NCI-H345 (cell line): ENCODE measurements at regions not wholly inside any gene's neighbourhood (a gene's known extent, or its start where the extent isn't known, plus 50 kb on each side); places are given as distances from the start of the nearest gene placed in this dataset.

ENCODE experiments used
- DNase-seq: peaks from one replicate; lab custom pipeline; 2025; lab: John Stamatoyannopoulos, UW

DNA sequence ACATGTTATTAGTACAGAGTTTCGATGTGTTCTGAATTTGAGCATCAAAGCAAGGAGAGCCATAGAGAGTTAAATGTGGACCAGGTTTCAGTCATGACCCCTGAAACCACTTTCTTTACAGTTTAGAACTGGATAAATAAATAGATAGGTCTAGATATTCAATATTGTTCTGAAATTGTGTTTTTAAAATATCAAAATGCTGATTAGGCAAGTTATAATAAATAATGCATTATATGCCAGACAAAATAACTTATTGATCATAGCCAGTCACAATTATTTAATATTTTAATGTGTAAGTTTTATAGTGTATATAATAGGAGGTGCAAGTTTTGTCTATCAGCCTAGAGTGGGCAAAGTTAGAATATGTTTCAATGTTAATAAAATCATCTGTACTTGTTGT, 569.5 kb downstream of the METTL15 start:
- no peak for DNase-seq

DNA sequence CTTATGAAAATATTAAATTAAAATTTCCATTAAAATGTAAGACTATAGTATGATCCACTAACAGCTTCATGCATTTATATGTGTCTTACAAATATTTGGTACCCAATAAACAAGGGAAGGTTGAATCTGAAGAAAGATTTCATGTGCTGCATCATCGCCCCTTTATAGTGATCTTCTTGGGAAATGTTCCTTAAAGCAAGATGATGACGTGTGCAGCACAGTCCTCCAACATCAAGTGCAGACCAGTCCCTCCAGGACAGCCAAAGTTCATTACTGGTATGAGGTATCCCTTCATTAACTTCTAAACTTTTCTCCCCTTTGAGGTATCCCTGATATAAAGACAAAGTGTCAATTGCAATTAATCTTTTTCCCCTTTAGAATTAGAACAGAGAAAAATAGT, 567.0 kb downstream of the METTL15 start:
- no peak for DNase-seq

DNA sequence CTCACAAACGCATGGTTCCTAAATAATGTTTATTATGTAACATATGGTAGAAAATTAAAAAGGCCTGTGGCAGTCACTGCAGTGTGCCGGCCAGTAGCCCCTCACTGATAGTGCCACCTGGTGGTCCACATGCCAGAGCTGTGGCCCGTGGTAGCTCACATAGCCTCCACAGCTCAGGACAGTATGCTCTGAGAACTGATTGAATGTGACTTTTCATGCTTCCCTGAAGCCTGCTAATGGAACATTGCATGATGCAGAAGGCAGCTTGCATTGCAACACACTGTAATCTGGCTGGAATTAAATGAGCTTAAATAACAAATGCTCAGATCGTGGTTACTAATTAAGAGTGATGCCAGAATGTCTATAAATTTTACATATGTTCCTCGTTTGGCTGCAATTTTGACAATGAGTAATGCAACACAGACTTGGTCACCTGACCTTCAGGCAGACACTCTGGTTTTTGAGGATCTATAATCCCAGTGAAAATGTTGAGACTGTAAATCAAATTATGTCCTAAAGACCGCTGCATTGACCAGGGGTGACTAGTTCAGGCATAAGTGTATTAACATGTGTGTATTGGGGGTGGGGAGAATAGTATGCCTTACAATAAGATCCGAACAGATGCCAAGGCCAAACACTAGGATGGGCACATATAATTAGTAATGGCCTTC, 566.4 kb downstream of the METTL15 start:
- DNase-seq, result no peak

GRCh38 chr11:28673691-28674432, 565.7 kb downstream of the METTL15 start:
- DNase-seq, result no peak

- no peak for DNase-seq
These were observed 563.1 kb downstream of the METTL15 start for GRCh38 chr11:28671274-28671673.

GRCh38 chr11:28666632-28667031, 558.4 kb downstream of the METTL15 start:
- no peak for DNase-seq

DNA sequence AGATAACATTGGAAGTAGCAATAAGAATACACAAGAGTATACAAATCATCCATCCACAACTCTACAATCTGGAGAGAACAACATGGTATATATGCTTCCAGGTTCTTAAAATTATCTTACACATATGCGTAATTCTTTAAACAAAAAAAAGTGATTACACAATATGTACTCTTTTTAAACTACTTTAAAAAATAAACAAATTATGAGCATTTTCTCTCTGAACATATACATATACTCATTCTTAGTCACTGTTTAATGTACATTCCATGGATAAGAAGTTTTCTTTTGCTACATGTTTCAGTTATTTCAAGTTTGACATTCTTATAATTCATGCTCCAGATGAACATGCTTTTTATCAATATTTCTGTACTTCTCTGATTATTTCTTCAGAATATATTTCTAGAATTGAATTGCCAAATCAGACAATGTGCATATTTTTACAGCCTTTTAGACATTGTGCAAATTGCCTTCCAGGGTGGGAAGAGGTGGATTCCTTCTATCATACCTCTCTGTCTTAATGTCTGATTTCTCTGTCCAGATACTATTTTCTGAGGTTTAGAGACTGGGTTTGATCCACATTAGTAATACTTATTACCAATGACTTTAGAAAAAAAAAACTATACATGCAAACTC, 551.6 kb downstream of the METTL15 start:
- DNase-seq, result no peak

- no peak for DNase-seq
These were observed 549.3 kb downstream of the METTL15 start for GRCh38 chr11:28657378-28658030.

GRCh38 chr11:28654191-28654590, 546.0 kb downstream of the METTL15 start:
- no peak for DNase-seq

GRCh38 chr11:28649922-28650321, 541.7 kb downstream of the METTL15 start:
- no peak for DNase-seq

DNA sequence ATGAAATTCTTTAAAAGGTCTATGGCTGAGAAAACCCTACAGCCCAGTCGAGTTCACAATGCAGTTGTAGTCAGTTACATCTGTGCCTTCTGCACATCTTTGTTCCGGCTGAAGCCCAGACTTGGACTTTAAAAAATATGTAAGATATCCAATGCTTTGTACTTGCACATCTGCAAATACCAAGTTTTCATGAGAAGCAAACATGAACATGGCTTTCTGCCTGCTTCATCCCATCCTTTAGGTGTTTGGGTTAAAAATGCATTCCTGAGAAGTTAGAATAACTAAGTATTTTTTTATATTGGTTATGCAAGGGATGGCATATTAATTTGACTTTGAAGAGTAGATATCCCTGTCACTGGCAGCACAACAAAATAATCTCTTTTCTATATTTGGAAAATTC, 528.4 kb downstream of the METTL15 start:
- DNase-seq, result no peak

GRCh38 chr11:28636033-28636432, 527.8 kb downstream of the METTL15 start:
- DNase-seq, result no peak

GRCh38 chr11:28632338-28632737, 524.1 kb downstream of the METTL15 start:
- no peak for DNase-seq

DNA sequence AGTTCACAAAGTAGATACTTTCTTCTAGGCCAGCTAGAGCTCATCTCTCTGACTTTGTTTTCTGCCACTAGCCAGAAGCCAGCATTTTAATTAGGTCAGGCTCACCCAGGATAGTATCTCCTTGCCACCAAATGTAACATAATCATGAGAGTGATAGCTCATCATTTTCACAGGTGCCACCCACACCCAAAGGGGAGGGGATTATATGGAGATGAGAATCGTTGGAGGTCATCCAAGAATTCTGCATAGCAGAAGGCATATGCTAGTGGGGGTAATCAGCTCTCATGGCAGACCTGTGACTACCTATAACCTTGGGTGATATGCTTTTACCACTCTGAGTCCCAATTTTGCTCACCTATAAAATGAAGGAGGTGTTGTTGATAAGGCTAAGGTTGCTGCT, 523.0 kb downstream of the METTL15 start:
- no peak for DNase-seq

DNA sequence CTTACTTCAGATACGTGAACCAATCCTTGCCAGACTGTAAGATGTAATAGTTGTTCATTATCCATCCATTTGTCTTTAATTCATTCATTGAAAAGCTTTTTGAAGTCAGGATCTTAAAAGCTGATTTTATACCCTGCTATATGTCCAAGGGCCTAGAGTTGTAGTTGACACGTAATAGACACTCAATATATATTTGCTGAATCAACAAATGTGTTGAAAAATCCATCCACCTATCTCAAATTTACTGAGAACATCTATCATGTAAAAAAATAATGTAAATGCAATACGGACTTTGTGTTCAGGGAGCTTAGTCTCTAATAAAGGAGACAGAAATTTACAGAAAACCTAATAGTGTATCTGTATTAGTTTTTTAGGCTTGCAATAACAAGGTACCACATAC, 521.0 kb downstream of the METTL15 start:
- DNase-seq, result no peak

DNA sequence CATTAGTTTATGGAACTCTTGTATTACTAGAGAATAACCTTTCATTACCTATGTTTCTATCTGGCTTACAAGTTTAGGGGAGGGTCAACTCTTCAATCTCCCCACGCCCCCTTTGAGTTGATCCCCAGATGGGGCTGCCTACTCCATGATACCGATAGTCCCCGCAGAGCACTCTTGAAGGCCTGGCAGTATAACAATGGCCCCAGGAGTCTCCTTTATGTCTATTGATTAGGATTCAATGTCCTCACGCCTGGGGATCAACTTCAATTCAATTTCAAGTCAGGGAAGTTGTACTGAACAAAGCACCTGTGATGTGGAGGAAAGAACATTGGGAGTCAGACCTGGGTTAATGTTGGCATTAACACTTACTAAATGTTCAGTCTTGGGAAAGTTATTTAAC, 520.2 kb downstream of the METTL15 start:
- DNase-seq, result no peak

DNA sequence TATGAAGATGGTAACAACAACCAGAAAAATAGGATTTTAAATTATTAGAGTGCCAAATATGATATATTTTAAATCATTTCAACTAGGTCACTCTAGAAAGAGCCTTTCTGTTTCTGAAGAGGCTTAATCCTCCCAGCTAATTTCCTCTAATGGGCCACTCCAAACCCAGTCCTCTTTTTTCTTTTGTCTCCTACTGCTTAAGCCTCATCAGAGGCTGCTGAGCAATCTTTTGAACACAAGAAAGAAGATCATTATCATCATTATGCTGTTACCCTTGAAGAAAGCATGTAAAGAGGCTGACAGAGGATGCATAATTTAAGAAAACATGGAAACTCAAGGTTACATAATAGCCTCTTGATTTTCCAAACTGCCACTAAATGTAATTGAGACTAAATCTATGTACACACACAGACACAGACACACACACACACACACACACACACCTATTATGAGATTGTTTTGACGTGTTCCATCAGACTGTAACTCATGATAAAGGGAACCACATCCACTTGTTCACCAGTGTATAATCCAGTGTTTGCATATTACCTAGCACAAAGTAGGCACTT, 519.6 kb downstream of the METTL15 start:
- no peak for DNase-seq

DNA sequence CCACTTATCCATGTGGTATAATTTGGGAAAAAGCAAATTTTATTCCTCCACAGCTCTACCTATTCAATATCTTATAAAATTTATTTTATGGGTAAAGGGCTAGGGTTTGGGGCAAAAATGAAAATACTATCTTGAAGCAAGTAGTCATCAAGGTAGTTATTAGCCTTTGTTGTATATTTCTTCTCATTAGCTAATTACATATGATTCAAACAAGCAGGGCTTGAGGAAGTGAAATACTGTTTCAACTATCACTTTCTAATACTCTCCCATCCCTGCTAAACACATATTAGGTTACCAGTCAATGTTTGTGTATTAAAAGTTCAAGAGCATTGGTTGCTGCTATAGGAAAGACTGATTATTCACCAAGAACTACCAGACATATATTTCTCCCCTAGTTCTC, 517.3 kb downstream of the METTL15 start:
- DNase-seq, result no peak

- no peak for DNase-seq
These were observed 513.6 kb downstream of the METTL15 start for GRCh38 chr11:28621753-28622152.

DNA sequence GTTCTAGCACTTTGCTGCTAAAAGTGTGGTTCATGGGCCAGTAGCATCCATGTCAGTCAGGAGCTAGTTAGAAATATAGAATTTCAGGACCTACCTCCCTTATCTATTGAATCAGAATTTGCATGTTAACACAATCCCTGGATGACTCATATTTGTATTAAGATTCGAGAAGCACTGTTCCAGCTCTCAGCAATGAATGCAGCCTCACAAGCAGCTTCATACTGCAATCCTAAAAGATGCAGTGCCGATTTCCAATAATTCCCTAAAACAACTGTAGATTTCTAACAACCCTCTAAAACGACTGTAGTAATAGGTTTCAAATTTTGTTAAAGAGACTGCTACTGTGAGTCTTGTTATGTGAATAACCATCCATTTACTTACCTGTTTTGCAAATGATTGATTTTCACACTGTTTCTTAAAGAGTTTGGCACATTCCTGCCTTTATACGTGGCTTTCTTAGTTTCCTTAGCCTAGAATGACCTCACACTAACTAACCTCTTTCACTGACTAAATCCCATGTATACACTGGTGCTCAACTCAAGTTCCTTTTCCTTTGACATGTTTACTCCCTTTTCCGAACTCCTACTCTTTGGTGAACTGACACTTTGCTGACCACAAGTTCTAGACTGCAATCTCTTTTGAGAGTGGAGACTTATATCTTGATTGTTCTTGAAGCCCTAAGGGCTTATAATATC, 511.8 kb downstream of the METTL15 start:
- no peak for DNase-seq

- no peak for DNase-seq
These were observed 510.2 kb downstream of the METTL15 start for GRCh38 chr11:28618416-28618815.
